SW 1271 (cell line): ENCODE measurements at regions not wholly inside any gene's neighbourhood (a gene's known extent, or its start where the extent isn't known, plus 50 kb on each side); places are given as distances from the start of the nearest gene placed in this dataset.
A peak's percentile ranks its signal among the peaks of the same experiment; 100 is the strongest.
"Not testable (repeated sequence)": the region's sequence is repeated elsewhere in the genome, so short reads cannot be mapped to it uniquely, and the experiment has no call there.

Source experiments
- DNase-seq, 2 experiments: peaks; one replicate each; lab custom pipeline; 2025; lab: John Stamatoyannopoulos, UW

- peak in 1 of 2 experiments; percentile 33 for DNase-seq
These were observed 120.2 kb upstream of the TMEM229A start for GRCh38 chr7:124152859-124153692.

DNA sequence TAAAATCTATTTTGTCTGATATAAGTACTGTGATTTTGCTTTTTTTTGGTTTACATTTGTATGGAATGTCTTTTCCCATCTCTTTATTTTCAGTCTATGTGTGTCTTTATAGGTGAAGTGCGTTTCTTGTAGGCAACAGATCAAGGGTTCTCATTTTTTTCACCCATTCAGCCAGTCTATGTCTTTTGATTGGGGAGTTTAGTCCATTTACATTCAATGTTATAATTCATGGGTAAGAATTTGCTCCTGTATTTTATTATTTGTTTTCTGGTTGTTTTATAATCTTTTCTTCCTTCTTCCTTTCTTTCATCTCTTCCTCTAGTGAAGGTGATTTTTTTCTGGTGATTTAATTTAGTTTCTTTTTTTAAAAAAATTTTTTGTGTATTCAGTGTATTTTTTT is 104.8 kb upstream of the TMEM229A start:
- DNase-seq: no peak

DNA sequence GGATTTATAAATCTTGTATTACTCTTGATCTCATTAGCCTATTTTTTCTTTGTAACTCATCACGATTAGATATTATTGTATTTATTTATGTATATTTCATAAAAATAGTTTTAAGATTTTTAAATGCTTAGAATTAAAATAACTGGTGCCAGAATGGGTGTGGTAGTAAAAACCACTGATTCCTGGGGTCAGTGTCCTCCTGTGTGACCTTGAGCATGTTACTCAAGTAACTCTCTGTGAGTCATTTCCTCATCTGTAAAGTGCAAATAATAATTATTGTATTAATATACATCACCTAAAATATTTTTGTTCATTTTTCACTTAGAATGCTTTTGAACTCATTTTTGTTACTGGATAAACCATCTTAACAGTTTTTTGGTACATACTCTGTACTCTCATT is 91.3 kb upstream of the TMEM229A start:
- no peak for DNase-seq

DNA sequence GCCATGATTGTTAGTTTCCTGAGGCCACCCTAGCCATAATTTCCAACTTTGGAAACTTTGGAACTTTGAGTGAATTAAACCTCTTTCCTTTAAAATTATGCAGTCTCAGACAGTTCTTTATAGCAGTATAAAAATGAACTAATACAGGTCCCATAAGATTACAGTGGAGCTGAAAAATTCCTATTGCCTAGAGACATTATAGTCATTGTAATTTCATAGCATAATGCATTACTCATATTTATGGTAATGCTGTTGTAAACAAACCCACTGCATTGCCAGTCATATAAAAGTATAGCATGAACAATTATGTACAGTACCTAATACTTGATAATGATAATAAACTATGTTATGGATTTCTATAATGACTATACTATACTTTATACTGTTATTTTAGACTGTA is 88.0 kb upstream of the TMEM229A start:
- no peak for DNase-seq

DNA sequence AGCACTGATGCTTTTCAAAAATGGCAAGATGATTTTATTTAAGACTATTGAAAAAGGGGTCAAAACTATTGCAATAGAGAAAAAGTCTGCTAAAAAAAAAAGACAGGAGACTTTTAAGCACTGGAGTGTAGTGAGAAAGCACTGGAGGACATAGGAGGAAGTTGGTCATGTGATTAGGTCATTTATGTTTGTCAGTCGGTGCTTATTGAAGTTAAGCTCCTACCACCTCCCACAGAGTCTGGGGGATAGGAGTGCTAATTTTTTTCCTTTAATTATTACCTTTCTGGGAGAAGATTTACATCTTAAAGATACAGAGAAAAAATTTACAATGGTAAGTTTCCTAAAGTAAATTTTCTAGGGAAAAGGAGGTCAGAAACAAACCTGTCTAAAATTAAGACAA is 80.2 kb upstream of the TMEM229A start:
- DNase-seq: no peak

- no peak for DNase-seq
These were observed 73.7 kb upstream of the TMEM229A start for GRCh38 chr7:124106575-124106974.

DNA sequence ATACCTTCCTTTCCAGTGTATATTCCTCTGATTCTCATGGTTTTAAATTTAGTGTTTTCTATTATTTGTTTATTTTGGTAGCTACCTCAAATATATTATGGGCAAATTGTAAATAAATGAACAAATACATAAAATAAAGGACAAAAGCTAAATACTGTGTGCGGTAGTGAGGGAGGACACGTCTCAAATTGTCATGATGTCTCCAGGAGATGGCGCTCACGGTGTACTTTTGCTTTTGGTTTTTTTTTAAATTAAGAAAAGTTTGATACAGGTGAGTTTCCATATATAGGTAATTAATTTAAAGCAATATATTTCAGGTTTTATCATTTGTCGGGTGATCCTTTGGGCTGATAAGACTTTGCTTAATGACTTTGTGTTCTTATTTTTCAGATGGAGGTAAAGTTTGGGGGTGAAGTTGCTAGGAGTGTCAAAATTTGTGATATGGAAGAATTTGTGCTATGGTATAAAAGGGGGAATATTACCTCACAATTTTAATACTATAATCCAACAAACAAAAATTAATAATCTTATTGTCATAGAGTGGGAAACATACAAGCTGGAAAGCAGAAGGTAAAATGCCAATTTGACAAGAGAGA is 68.4 kb upstream of the TMEM229A start:
- peak in 1 of 2 experiments; percentile 17 for DNase-seq

DNA sequence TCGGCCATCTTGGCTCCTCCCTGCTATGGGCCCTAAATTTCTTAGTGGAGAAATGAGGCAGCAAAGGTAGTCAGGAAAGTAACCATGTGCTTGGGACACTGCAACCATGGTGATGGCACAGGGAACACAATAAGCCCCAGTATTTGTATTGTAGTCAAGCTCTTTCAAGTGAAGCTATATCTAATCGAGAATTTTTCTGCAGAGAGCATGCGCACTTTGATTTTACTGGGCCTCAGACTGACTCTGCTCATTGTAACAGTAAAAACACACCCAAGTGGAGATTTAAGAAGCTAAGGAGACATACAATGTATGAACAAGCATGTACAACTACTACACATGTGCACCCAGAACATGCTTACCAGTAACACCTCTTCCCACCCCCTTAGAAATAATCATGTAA is 67.3 kb upstream of the TMEM229A start:
- no peak for DNase-seq

- not testable (repeated sequence) for DNase-seq
These were observed 66.7 kb upstream of the TMEM229A start for GRCh38 chr7:124099585-124099984.

DNA sequence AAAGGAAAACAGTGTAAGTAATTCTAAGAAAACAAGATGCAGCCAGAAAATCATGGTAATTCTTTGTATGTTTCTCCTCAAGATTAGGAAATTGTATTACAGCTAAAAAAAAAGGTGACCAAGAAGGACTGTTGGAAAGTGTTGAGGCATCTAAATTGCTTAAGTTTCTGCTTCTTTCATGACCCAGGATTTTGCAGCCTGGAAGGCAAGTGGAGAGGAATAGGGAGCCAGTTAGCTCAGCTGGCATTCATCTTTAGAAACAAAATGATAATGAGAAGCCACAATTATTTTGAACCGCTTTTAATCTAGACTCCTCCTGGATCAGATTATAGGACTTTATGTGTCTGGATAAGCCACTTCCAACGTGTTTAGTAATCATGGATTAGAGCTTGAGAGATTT is 56.8 kb upstream of the TMEM229A start:
- no peak for DNase-seq

DNA sequence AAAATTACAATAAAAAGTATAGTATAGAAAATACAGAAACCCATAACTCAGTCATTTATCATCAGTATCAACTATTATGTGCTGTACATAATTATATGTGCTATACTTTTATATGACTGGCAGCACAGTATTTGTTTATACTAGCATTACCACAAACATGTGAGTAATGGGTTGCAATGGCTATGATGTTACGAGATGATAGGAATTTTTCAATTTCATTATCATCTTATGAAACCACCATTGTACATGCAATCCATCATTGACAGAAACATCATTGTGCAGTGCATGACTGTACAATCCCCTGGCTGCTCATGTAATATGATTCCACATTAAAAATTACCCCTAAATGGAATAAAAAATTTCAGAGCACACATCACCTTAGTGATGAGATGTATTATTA is 55.7 kb upstream of the TMEM229A start:
- no peak for DNase-seq

GRCh38 chr7:124086843-124087242 is 54.0 kb upstream of the TMEM229A start:
- no peak for DNase-seq

- no peak for DNase-seq
These were observed 52.3 kb upstream of the TMEM229A start for GRCh38 chr7:124085179-124085578.

- no peak for DNase-seq
These were observed 51.2 kb upstream of the TMEM229A start for GRCh38 chr7:124084024-124084423.
